ENCODE measurements at regions not wholly inside any gene's neighbourhood (a gene's known extent, or its start where the extent isn't known, plus 50 kb on each side); places are given as distances from the start of the nearest gene placed in this dataset.

GRCh38 chr2:228409493-228409892 lies 228.0 kb upstream of the SPHKAP start:
- no peak for TF ChIP-seq CTCF (IDR thresholded peaks at IDR 0.05; ENCODE audit: insufficient read depth, low read length)
- TF ChIP-seq POLR2AphosphoS5 (IDR thresholded peaks at IDR 0.05; ENCODE audit: low read depth) = no peak
- TF ChIP-seq REST (IDR thresholded peaks at IDR 0.05; ENCODE audit: insufficient replicate concordance, low read depth) = no peak
- TF ChIP-seq GABPA (IDR thresholded peaks at IDR 0.05; ENCODE audit: low read depth) = no peak
- TF ChIP-seq SPI1 (IDR thresholded peaks at IDR 0.05; ENCODE audit: borderline replicate concordance, low read depth) = no peak

Data from HL-60 (cell line).